ENCODE measurements at regions not wholly inside any gene's neighbourhood (a gene's known extent, or its start where the extent isn't known, plus 50 kb on each side); places are given as distances from the start of the nearest gene placed in this dataset.

- no peaks in the 10 kb centered on the region for H3K9me1 ChIP-seq (replicated peaks; ENCODE audit: control insufficient read depth, extremely low read depth, insufficient read depth, low read length)
- TF ChIP-seq POLR2AphosphoS5 (IDR thresholded peaks at IDR 0.05; ENCODE audit: insufficient read depth, low read depth, low read length) (no peak), FOS (IDR thresholded peaks at IDR 0.05; ENCODE audit: borderline replicate concordance, insufficient read depth, low read length) (no peak), MAX (IDR thresholded peaks at IDR 0.05; ENCODE audit: insufficient read depth, insufficient read length) (no peak), POLR2A (IDR thresholded peaks at IDR 0.05; ENCODE audit: low read depth, low read length) (no peak), EZH2 (IDR thresholded peaks at IDR 0.05; ENCODE audit: borderline replicate concordance, low read depth, low read length, severe bottlenecking) (no peak), GATA2 (IDR thresholded peaks at IDR 0.05; ENCODE audit: insufficient read depth, insufficient read length, low read depth, low read length) (no peak), JUN (IDR thresholded peaks at IDR 0.05; ENCODE audit: borderline replicate concordance, insufficient read depth, insufficient read length, low read depth) (no peak), MYC (IDR thresholded peaks at IDR 0.05; ENCODE audit: low read depth, low read length) (no peak)
- TF ChIP-seq, protein P1, sequence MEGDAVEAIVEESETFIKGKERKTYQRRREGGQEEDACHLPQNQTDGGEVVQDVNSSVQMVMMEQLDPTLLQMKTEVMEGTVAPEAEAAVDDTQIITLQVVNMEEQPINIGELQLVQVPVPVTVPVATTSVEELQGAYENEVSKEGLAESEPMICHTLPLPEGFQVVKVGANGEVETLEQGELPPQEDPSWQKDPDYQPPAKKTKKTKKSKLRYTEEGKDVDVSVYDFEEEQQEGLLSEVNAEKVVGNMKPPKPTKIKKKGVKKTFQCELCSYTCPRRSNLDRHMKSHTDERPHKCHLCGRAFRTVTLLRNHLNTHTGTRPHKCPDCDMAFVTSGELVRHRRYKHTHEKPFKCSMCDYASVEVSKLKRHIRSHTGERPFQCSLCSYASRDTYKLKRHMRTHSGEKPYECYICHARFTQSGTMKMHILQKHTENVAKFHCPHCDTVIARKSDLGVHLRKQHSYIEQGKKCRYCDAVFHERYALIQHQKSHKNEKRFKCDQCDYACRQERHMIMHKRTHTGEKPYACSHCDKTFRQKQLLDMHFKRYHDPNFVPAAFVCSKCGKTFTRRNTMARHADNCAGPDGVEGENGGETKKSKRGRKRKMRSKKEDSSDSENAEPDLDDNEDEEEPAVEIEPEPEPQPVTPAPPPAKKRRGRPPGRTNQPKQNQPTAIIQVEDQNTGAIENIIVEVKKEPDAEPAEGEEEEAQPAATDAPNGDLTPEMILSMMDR (IDR thresholded peaks at IDR 0.05; ENCODE audit: extremely low read depth in 1 of 2, insufficient read depth in 1 of 2, low read depth in 1 of 2, low read length in 2 of 2), result no peak
- no peak overlapping the region for H3K4me3 ChIP-seq (replicated peaks in 1 of 3; ENCODE audit: insufficient read depth in 1 of 3, low read depth in 1 of 3, low read length in 3 of 3)
- no peak overlapping the region for H3K27ac ChIP-seq (ENCODE audit: insufficient read depth, low read depth, low read length)
- H3K36me3 ChIP-seq (ENCODE audit: control insufficient read depth in 2 of 2, extremely low read depth in 1 of 2, insufficient read depth in 2 of 2, low read length in 2 of 2), result no peaks in the 10 kb centered on the region
- no TSS peak for BruUV-seq (replicated peaks)
- no peaks in the 10 kb centered on the region for H3K27me3 ChIP-seq (ENCODE audit: control insufficient read depth in 2 of 2, insufficient read depth in 2 of 2, low read length in 2 of 2)
- DNase-seq (ENCODE audit: low read depth, low spot score) (no peak), FAIRE-seq (no peak)
- H3K9ac ChIP-seq (replicated peaks; ENCODE audit: extremely low read depth, insufficient read depth, low read length), result no peak overlapping the region
- H3K4me2 ChIP-seq (ENCODE audit: insufficient read depth, low read length), result no peak overlapping the region
- H3K79me2 ChIP-seq (ENCODE audit: control insufficient read depth, insufficient read depth, low read length), result no peaks in the 10 kb centered on the region
- H4K20me1 ChIP-seq (replicated peaks; ENCODE audit: control insufficient read depth, extremely low read depth, insufficient read depth, low read length), result no peaks in the 10 kb centered on the region
- no peak overlapping the region for H2AFZ ChIP-seq (ENCODE audit: low read depth, low read length)
- ChIA-PET CTCF (interaction anchor here (0.9 kb wide), 1 partner anchor 11 kb away, joined by 3 read pairs; no protein-coding TSS in a partner anchor), POLR2A (no interaction called here)
- dilution Hi-C loops (cut with MboI; ENCODE audit: extremely low pct_ligation_motif_present, low sequenced_read_pairs), result no loop called here
- no peaks in the 10 kb centered on the region for H3K9me3 ChIP-seq (replicated peaks; ENCODE audit: control insufficient read depth, insufficient read depth, low read length)
- intact Hi-C loops (cut with micrococcal nuclease), result no loop called here
- H3K4me1 ChIP-seq (ENCODE audit: control insufficient read depth, extremely low read depth, insufficient read depth, low read length), result no peaks in the 10 kb centered on the region
Observed at GRCh38 chr5:165460911-165461310, 1955.5 kb downstream of the MAT2B start.

Measured in endothelial cell of umbilical vein (primary cell).